HCT116 (cell line): ENCODE measurements at regions not wholly inside any gene's neighbourhood (a gene's known extent, or its start where the extent isn't known, plus 50 kb on each side); places are given as distances from the start of the nearest gene placed in this dataset.

Source experiments
- ATF3 ChIP-seq: IDR thresholded peaks from 2 replicates; pipeline ENCODE4 v1.6.1; 2012
- CTCF ChIP-seq, 3 experiments: fragments of 200-600 bp in 1 of 3; sonication (generic) in 1 of 3; IDR thresholded peaks in 2 of 3; conservative IDR thresholded peaks in 1 of 3; 2 replicates each; pipeline ENCODE4 v1.5.1; 2012 to 2017; ENCODE audit warnings: low read depth in 2 of 3, low read length in 2 of 3, antibody characterized with exemption in 1 of 3, borderline replicate concordance in 1 of 3, control low read depth in 1 of 3, mild to moderate bottlenecking in 1 of 3, mixed read lengths in 1 of 3, mixed run types in 1 of 3, moderate library complexity in 1 of 3; ENCODE audit not compliant: insufficient read depth in 1 of 3
- EZH2 ChIP-seq: fragments of 200-600 bp; sonication (generic); IDR thresholded peaks from 2 replicates; pipeline ENCODE4 v1.6.1; 2017; ENCODE audit warnings: antibody characterized with exemption, mixed run types
- JUND ChIP-seq: IDR thresholded peaks from 2 replicates; pipeline ENCODE4 v1.6.1; 2012

- TF ChIP-seq ATF3 (no peak), CTCF (IDR thresholded peaks at IDR 0.05 in 2 of 3, conservative IDR thresholded peaks at IDR 0.05 in 1 of 3; ENCODE audit: borderline replicate concordance in 1 of 3, insufficient read depth in 1 of 3, low read depth in 2 of 3, low read length in 2 of 3) (no peak), EZH2 (no peak), JUND (no peak)
Observed at GRCh38 chr21:38887749-38888148, 82.0 kb downstream of the ETS2 start.
